ENCODE measurements at regions not wholly inside any gene's neighbourhood (a gene's known extent, or its start where the extent isn't known, plus 50 kb on each side); places are given as distances from the start of the nearest gene placed in this dataset.
A peak's percentile ranks its signal among the peaks of the same experiment; 100 is the strongest.
"Not testable (repeated sequence)": the region's sequence is repeated elsewhere in the genome, so short reads cannot be mapped to it uniquely, and the experiment has no call there.

GRCh38 chr3:196147116-196147515 is 64.1 kb downstream of the ZDHHC19 start:
- TF ChIP-seq POLR2A (IDR thresholded peaks at IDR 0.05; ENCODE audit: low read length): no peak
- TF ChIP-seq GATA1 (IDR thresholded peaks at IDR 0.05; ENCODE audit: low read depth, low read length): no peak
- DNase-seq: no peak

- DNase-seq: no peak
- TF ChIP-seq POLR2A (IDR thresholded peaks at IDR 0.05; ENCODE audit: low read length) (no peak), GATA1 (IDR thresholded peaks at IDR 0.05; ENCODE audit: low read depth, low read length) (no peak)
Observed at GRCh38 chr3:196145468-196146262, 63.8 kb upstream of the TFRC start.

DNA sequence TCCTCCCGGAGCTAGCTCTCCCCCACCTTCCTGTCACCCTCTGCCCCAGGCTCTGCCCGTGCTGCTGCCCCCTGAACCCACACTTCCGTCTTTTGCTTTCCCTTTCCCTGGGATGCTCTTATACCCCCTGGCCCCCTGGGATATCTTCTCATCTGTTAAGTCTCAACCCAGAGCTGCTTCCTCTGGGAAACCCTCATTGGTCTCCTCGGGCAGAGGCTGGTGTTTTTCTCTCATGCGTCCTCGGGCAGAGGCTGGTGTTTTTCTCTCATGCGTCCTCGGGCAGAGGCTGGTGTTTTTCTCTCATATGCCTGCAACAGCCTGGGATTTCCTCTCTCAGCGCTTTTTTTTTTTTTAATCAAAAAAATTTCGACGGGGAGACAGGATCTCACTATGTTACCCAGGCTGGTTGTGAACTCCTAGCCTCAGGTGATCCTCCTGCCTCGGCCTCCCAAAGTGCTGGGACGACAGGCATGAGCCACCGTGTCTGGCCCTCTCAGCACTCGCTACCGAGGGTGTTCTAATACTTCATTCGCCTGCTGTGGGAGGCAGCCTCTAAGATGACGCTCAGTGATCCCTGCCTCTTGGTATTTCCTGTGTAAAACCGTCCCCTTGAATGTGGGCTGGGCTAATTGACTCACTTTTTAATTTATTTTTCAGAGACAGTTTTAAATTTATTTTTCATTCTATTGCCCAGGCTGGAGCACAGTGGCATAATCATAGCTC is 62.7 kb upstream of the TFRC start:
- DNase-seq: no peak
- no peak for TF ChIP-seq GATA1 (IDR thresholded peaks at IDR 0.05; ENCODE audit: low read depth, low read length)
- TF ChIP-seq POLR2A (IDR thresholded peaks at IDR 0.05; ENCODE audit: low read length): no peak

DNA sequence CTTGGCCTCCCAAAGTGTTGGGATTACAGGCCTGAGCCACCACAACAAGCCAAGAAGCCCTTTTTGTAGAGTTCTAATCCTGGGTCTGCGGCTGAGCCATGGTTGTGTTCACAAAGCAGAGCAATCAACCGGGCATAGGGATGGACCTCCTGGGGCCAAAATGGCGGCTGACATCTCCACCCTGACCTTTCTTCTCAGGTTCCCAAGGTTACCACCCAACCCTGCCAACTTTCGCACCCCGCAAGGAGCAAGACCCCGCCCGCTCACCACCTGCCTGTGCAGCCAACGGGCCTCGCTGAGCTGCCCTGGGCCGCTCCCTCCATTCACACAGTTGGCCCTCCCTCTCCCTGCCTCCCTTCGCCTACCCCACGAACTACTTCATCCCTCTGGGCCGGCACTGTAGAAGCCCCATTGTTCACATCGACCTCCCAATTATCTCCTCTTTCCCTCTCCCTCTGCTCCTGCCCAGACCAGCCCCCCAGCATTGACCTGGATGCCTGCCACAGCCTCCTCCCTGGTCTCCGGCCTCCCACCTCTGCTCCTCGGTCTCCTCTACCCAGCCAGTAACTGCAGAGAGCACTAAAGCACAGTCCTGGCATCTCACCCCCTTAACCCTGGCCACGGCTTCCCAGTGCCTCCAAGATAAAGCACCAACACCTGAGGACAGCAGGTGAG is 62.0 kb upstream of the TFRC start:
- DNase-seq: no peak
- no peak for TF ChIP-seq GATA1 (IDR thresholded peaks at IDR 0.05; ENCODE audit: low read depth, low read length)

DNA sequence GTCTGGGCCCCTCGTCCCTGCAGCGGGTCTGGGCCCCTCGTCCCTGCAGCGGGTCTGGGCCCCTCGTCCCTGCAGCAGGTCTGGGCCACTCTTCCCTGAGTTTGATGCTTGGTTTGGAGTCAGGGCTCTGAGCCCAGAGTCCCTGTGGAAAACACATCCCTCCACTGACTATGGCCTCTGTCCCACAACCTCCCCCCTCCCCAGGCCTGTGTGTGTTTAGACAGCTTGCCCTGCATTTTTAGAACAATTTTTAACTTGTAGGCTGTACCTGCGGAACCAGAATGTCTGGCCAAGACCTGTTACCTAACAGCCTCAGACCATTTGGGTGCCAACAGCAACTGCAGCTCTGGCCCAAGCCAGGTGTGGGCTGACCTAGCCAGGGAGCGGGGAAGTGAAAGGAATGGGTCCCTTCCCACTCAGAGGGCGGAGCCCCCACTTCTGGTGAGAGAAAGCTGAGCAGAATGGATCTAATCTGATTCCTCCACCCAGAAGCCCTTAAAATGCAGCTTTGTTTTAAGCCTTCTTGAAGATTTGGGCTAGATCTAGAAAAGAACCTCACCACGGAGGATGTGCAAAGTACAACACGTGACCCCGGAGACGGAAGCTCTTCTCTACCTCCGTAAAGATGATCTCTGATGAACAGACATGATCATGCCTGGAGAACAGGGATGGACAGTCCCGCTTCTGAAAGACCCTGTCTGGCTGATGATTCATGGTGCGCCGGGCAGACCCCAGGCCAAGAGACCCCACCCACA is 60.5 kb upstream of the TFRC start:
- TF ChIP-seq POLR2A (IDR thresholded peaks at IDR 0.05; ENCODE audit: low read length) (no peak), GATA1 (IDR thresholded peaks at IDR 0.05; ENCODE audit: low read depth, low read length) (no peak)

DNA sequence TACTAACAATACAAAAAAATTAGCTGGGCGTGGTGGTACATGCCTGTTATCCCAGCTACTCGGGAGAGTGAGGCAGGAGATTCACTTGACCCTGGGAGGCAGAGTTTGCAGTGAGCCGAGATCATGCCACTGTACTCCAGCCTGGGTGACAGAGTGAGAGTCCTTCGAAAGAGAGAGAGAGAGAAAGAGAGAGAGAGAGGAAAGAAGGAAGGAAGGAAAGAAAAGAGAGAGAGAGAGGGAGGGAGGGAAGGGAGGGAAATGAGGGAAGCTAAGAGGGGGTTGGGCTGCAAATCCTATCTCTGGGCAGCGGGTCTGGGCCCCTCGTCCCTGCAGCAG is 59.9 kb upstream of the TFRC start:
- no peak for DNase-seq
- no peak for TF ChIP-seq POLR2A (IDR thresholded peaks at IDR 0.05; ENCODE audit: low read length)
- no peak for TF ChIP-seq GATA1 (IDR thresholded peaks at IDR 0.05; ENCODE audit: low read depth, low read length)

More for the DNA sequence above, 60.5 kb upstream of the TFRC start:
- peak; percentile 27 to 35 for DNase-seq

- DNase-seq: no peak
- no peak for TF ChIP-seq GATA1 (IDR thresholded peaks at IDR 0.05; ENCODE audit: low read depth, low read length)
- TF ChIP-seq POLR2A (IDR thresholded peaks at IDR 0.05; ENCODE audit: low read length): no peak
Observed at GRCh38 chr3:196141052-196141865, 59.4 kb upstream of the TFRC start.

GRCh38 chr3:196140224-196140623 is 58.3 kb upstream of the TFRC start:
- TF ChIP-seq GATA1 (IDR thresholded peaks at IDR 0.05; ENCODE audit: low read depth, low read length) (no peak), POLR2A (IDR thresholded peaks at IDR 0.05; ENCODE audit: low read length) (no peak)

GRCh38 chr3:196139281-196139680 is 57.4 kb upstream of the TFRC start:
- DNase-seq: no peak
- TF ChIP-seq GATA1 (IDR thresholded peaks at IDR 0.05; ENCODE audit: low read depth, low read length) (no peak), POLR2A (IDR thresholded peaks at IDR 0.05; ENCODE audit: low read length) (no peak)

More at GRCh38 chr3:196140224-196140623, 58.3 kb upstream of the TFRC start:
- no peak for DNase-seq

- TF ChIP-seq GATA1 (IDR thresholded peaks at IDR 0.05; ENCODE audit: low read depth, low read length) (no peak), POLR2A (IDR thresholded peaks at IDR 0.05; ENCODE audit: low read length) (no peak)
- DNase-seq: peak; percentile 58 to 73
Observed at GRCh38 chr3:196138482-196139254, 56.8 kb upstream of the TFRC start.

DNA sequence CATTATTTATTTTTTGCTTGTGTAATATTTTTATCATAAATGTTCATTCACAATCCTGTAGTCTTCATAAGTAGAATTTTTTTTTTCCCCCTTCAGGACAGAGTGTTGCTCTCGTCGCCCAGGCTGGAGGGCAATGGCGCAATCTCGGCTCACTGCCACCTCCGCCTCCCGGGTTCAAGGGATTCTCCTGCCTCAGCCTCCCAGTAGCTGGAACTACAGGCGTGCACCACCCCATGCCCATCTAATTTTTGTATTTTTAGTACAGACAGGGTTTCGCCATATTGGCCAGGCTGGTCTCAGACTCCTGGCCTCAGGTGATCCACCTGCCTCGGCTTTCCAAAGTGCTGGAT is 54.7 kb upstream of the TFRC start:
- DNase-seq: not testable (repeated sequence)
